ENCODE measurements at regions not wholly inside any gene's neighbourhood (a gene's known extent, or its start where the extent isn't known, plus 50 kb on each side); places are given as distances from the start of the nearest gene placed in this dataset.

DNA sequence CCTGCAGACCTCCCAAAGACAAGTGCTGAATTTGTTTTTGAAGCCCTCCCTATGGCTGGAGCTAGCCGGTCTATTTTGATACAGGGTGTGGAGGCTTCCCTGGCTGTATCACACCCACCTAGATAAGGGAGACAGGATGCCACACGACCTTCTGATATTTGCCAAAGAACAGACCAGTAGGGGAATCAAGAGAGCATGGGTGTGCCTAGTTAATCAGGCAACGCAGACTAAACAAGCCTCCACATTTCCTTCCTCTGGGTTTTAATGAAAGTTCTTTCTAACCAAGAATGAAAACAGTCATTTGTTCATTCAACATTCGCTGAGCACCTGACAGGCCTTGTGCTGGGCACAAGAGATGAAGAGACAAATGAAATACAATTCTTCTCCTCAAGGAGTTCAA, 446.8 kb downstream of the PLPP3 start (continued):
- TF ChIP-seq, protein P1, sequence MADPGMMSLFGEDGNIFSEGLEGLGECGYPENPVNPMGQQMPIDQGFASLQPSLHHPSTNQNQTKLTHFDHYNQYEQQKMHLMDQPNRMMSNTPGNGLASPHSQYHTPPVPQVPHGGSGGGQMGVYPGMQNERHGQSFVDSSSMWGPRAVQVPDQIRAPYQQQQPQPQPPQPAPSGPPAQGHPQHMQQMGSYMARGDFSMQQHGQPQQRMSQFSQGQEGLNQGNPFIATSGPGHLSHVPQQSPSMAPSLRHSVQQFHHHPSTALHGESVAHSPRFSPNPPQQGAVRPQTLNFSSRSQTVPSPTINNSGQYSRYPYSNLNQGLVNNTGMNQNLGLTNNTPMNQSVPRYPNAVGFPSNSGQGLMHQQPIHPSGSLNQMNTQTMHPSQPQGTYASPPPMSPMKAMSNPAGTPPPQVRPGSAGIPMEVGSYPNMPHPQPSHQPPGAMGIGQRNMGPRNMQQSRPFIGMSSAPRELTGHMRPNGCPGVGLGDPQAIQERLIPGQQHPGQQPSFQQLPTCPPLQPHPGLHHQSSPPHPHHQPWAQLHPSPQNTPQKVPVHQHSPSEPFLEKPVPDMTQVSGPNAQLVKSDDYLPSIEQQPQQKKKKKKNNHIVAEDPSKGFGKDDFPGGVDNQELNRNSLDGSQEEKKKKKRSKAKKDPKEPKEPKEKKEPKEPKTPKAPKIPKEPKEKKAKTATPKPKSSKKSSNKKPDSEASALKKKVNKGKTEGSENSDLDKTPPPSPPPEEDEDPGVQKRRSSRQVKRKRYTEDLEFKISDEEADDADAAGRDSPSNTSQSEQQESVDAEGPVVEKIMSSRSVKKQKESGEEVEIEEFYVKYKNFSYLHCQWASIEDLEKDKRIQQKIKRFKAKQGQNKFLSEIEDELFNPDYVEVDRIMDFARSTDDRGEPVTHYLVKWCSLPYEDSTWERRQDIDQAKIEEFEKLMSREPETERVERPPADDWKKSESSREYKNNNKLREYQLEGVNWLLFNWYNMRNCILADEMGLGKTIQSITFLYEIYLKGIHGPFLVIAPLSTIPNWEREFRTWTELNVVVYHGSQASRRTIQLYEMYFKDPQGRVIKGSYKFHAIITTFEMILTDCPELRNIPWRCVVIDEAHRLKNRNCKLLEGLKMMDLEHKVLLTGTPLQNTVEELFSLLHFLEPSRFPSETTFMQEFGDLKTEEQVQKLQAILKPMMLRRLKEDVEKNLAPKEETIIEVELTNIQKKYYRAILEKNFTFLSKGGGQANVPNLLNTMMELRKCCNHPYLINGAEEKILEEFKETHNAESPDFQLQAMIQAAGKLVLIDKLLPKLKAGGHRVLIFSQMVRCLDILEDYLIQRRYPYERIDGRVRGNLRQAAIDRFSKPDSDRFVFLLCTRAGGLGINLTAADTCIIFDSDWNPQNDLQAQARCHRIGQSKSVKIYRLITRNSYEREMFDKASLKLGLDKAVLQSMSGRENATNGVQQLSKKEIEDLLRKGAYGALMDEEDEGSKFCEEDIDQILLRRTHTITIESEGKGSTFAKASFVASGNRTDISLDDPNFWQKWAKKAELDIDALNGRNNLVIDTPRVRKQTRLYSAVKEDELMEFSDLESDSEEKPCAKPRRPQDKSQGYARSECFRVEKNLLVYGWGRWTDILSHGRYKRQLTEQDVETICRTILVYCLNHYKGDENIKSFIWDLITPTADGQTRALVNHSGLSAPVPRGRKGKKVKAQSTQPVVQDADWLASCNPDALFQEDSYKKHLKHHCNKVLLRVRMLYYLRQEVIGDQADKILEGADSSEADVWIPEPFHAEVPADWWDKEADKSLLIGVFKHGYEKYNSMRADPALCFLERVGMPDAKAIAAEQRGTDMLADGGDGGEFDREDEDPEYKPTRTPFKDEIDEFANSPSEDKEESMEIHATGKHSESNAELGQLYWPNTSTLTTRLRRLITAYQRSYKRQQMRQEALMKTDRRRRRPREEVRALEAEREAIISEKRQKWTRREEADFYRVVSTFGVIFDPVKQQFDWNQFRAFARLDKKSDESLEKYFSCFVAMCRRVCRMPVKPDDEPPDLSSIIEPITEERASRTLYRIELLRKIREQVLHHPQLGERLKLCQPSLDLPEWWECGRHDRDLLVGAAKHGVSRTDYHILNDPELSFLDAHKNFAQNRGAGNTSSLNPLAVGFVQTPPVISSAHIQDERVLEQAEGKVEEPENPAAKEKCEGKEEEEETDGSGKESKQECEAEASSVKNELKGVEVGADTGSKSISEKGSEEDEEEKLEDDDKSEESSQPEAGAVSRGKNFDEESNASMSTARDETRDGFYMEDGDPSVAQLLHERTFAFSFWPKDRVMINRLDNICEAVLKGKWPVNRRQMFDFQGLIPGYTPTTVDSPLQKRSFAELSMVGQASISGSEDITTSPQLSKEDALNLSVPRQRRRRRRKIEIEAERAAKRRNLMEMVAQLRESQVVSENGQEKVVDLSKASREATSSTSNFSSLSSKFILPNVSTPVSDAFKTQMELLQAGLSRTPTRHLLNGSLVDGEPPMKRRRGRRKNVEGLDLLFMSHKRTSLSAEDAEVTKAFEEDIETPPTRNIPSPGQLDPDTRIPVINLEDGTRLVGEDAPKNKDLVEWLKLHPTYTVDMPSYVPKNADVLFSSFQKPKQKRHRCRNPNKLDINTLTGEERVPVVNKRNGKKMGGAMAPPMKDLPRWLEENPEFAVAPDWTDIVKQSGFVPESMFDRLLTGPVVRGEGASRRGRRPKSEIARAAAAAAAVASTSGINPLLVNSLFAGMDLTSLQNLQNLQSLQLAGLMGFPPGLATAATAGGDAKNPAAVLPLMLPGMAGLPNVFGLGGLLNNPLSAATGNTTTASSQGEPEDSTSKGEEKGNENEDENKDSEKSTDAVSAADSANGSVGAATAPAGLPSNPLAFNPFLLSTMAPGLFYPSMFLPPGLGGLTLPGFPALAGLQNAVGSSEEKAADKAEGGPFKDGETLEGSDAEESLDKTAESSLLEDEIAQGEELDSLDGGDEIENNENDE (IDR thresholded peaks at IDR 0.05; ENCODE audit: insufficient replicate concordance, low read length) = no peak
- TF ChIP-seq KDM5A (IDR thresholded peaks at IDR 0.05; ENCODE audit: low read length) = no peak
- TF ChIP-seq BACH1 (IDR thresholded peaks at IDR 0.05; ENCODE audit: low read length) = no peak
- TF ChIP-seq POLR2A (IDR thresholded peaks at IDR 0.05; ENCODE audit: control extremely low read depth in 1 of 2, low read depth in 2 of 2, low read length in 2 of 2) = no peak
- TF ChIP-seq TAF1 (IDR thresholded peaks at IDR 0.05; ENCODE audit: low read depth, low read length) = no peak
- TF ChIP-seq BCL11A (IDR thresholded peaks at IDR 0.05; ENCODE audit: low read depth in 2 of 2, low read length in 2 of 2) = no peak
- no peak for TF ChIP-seq TAF7 (optimal IDR thresholded peaks at IDR 0.05; ENCODE audit: borderline replicate concordance, low read depth, low read length)
- no peak for TF ChIP-seq RAD21 (IDR thresholded peaks at IDR 0.05 in 1 of 2, conservative IDR thresholded peaks at IDR 0.05 in 1 of 2; ENCODE audit: low read depth in 2 of 2, low read length in 2 of 2)
- TF ChIP-seq SIRT6 (IDR thresholded peaks at IDR 0.05; ENCODE audit: low read length) = no peak
- TF ChIP-seq JUN (IDR thresholded peaks at IDR 0.05; ENCODE audit: low read depth, low read length) = no peak
- no peak for TF ChIP-seq MAFK (IDR thresholded peaks at IDR 0.05; ENCODE audit: low read depth, low read length)
- TF ChIP-seq CBX5 (IDR thresholded peaks at IDR 0.05; ENCODE audit: low read depth, low read length) = no peak
- TF ChIP-seq HDAC6 (IDR thresholded peaks at IDR 0.05; ENCODE audit: low read depth, low read length) = no peak
